ENCODE measurements at regions not wholly inside any gene's neighbourhood (a gene's known extent, or its start where the extent isn't known, plus 50 kb on each side); places are given as distances from the start of the nearest gene placed in this dataset.
"Not testable (repeated sequence)": the region's sequence is repeated elsewhere in the genome, so short reads cannot be mapped to it uniquely, and the experiment has no call there.

- no peaks in the 10 kb centered on the region for H3K9me3 Mint-ChIP-seq (ENCODE audit: low read depth)
- no peaks in the 10 kb centered on the region for H3K4me1 Mint-ChIP-seq (ENCODE audit: low read depth)
- no peak overlapping the region for H3K27ac Mint-ChIP-seq
Observed at GRCh38 chr2:44071454-44072046, 75.8 kb upstream of the LRPPRC start.

DNA sequence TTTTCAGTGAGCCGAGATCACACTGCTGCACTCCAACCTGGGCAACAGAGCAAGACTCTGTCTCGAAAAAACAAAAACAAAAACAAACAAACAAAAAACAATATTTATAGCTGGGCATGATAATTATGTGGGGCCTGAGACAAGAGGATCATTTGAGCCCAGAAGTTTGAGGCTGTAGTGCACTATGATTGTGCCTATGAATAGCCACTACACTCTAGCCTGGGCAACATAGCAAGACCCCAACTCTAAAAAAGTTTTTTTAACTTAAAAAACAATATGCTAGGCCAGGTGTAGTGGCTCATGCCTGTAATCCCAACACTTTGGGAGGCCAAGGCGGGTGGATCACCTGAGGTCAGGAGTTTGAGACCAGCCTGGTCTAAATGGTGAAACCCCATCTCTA, 77.9 kb upstream of the LRPPRC start:
- not testable (repeated sequence) for H3K4me1 Mint-ChIP-seq (ENCODE audit: low read depth); H3K9me3 Mint-ChIP-seq (ENCODE audit: low read depth); H3K36me3 Mint-ChIP-seq

More at GRCh38 chr2:44071454-44072046, 75.8 kb upstream of the LRPPRC start:
- Mint-ChIP-seq H3K27me3 (peaks cover 7% of the 10 kb centered on the region), H3K4me3 (no peak overlapping the region), H3K36me3 (peaks cover 2% of the 10 kb centered on the region)

DNA sequence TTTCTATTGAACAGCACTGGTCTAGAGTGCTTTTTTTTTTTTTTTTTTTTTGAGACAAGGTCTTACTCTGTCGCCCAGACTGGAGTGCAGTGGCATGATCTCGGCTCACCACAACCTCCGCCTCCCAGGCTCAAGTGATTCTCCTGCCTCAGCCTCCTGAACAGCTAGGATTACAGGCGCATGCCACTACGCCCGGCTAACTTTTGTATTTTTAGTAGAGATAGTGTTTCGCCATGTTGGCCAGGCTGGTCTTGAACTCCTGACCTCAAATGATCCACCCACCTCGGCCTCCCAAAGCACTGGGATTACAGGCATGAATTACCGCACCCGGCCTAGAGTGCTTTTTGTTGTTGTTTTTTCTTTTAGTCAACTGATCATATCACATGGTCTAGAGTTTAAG, 79.0 kb upstream of the LRPPRC start:
- H3K27ac Mint-ChIP-seq, result not testable (repeated sequence)

More for the DNA sequence above, 77.9 kb upstream of the LRPPRC start:
- H3K27me3 Mint-ChIP-seq, H3K27ac Mint-ChIP-seq, H3K4me3 Mint-ChIP-seq: not testable (repeated sequence)

GRCh38 chr2:44075541-44075940, 79.8 kb upstream of the LRPPRC start:
- H3K4me3 Mint-ChIP-seq, result no peak overlapping the region
- H3K27me3 Mint-ChIP-seq, result peaks cover 5% of the 10 kb centered on the region
- no peaks in the 10 kb centered on the region for H3K4me1 Mint-ChIP-seq (ENCODE audit: low read depth)
- H3K27ac Mint-ChIP-seq, result no peak overlapping the region
- H3K9me3 Mint-ChIP-seq (ENCODE audit: low read depth), result no peaks in the 10 kb centered on the region
- H3K36me3 Mint-ChIP-seq, result peaks cover 2% of the 10 kb centered on the region

More for the DNA sequence above, 79.0 kb upstream of the LRPPRC start:
- not testable (repeated sequence) for H3K9me3 Mint-ChIP-seq (ENCODE audit: low read depth); H3K4me3 Mint-ChIP-seq; H3K27me3 Mint-ChIP-seq; H3K4me1 Mint-ChIP-seq (ENCODE audit: low read depth); H3K36me3 Mint-ChIP-seq

DNA sequence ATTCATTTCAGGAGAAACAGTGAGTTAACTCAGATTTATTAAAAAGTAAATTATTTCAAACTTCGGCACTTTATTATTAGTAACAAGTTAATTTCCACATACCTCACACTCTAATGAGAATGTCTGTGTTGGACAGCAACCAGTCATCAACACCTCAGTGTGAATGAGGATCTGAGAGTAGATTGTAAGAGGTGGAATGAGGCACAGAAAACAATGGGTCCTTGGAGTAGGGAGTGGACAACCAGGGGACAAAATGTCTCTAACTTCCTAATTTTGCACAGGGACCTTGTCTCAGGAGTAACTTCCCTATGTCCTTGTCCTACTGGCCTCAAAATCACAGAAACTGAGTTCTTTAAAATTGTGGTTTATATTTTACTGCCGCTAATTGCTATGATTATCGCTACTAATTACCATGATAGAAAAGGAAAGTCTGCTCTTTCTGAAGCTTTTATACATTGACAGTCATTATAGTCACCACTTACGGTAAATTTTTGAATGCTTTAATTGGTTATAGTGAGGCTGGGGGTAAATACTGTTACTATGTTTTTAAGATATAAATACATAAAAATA, 82.2 kb upstream of the LRPPRC start:
- Mint-ChIP-seq H3K9me3 (ENCODE audit: low read depth) (no peaks in the 10 kb centered on the region), H3K4me3 (no peak overlapping the region), H3K36me3 (peaks cover 2% of the 10 kb centered on the region), H3K4me1 (ENCODE audit: low read depth) (peaks cover 6% of the 10 kb centered on the region), H3K27me3 (peaks cover 3% of the 10 kb centered on the region), H3K27ac (no peak overlapping the region)

GRCh38 chr2:44079686-44080085, 83.9 kb upstream of the LRPPRC start:
- peaks cover 6% of the 10 kb centered on the region for H3K4me1 Mint-ChIP-seq (ENCODE audit: low read depth)
- no peaks in the 10 kb centered on the region for H3K9me3 Mint-ChIP-seq (ENCODE audit: low read depth)
- H3K27ac Mint-ChIP-seq, result no peak overlapping the region
- H3K27me3 Mint-ChIP-seq, result peaks cover 3% of the 10 kb centered on the region
- peaks cover 2% of the 10 kb centered on the region for H3K36me3 Mint-ChIP-seq
- no peak overlapping the region for H3K4me3 Mint-ChIP-seq

- Mint-ChIP-seq H3K4me3 (no peak overlapping the region), H3K9me3 (ENCODE audit: low read depth) (no peaks in the 10 kb centered on the region), H3K27me3 (no peaks in the 10 kb centered on the region), H3K27ac (no peak overlapping the region), H3K4me1 (ENCODE audit: low read depth) (peaks cover 14% of the 10 kb centered on the region), H3K36me3 (no peaks in the 10 kb centered on the region)
Observed at GRCh38 chr2:44083054-44083453, 85.6 kb upstream of the PPM1B start.

DNA sequence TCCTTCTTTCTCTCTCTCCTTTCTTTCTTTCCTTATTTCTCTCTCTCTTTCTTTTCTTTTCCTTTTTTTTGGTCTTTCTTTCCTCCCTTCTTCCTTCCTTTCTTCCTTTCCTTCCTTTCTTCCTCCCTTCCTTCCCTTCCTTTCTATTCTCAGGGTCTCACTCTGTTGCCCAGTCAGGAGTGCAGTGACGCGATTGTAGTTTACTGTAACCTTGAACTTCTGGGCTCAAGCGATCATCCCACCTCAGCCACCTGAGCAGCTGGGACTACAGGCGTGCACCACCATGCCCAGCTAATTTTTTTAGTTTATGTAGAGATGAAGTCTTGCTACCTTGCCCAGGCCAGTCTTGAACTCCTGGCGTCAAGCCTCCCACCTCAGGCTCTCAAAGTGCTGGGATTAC, 83.8 kb upstream of the PPM1B start:
- Mint-ChIP-seq H3K4me3 (no peak overlapping the region), H3K9me3 (ENCODE audit: low read depth) (no peaks in the 10 kb centered on the region), H3K27ac (no peak overlapping the region), H3K27me3 (no peaks in the 10 kb centered on the region), H3K4me1 (ENCODE audit: low read depth) (peaks cover 14% of the 10 kb centered on the region), H3K36me3 (no peaks in the 10 kb centered on the region)

GRCh38 chr2:44086629-44087028, 82.0 kb upstream of the PPM1B start:
- no peak overlapping the region for H3K27ac Mint-ChIP-seq
- no peaks in the 10 kb centered on the region for H3K9me3 Mint-ChIP-seq (ENCODE audit: low read depth)
- H3K4me1 Mint-ChIP-seq (ENCODE audit: low read depth), result peaks cover 14% of the 10 kb centered on the region
- no peak overlapping the region for H3K4me3 Mint-ChIP-seq
- no peaks in the 10 kb centered on the region for H3K36me3 Mint-ChIP-seq
- H3K27me3 Mint-ChIP-seq, result no peaks in the 10 kb centered on the region

DNA sequence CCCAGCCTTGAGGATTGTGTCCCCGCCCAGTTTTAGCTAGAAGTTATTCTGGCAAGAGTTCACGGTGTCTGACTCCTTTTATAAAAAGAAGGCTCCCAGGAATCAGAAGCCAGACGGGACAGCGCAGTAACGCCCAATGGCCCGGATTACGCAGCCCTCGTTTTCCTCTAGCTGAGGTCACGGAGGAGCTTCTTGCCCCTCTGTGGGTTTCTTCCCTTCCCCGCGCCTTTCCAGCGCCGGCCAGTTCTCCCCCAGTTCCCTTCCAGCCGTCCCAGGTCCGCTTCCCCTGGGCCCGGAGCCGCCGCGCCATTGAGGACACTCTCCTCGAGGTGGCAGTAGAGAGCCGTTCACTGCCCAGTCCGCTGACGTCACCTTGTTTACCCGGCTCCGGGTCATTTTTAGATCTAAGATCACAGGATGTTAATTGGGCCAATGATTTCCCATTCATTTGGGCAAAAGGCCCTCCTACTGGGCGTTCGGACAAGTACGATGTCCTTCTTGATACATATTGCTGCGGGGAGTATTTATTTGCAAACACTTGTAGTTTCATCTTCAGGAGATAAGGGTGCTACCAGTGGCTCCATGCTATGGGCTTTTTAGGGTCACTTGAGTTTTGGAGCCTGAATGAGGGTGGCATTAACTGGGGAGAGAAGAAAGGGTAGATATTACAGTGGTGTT, 81.5 kb upstream of the PPM1B start:
- Mint-ChIP-seq H3K36me3 (no peaks in the 10 kb centered on the region), H3K9me3 (ENCODE audit: low read depth) (no peaks in the 10 kb centered on the region), H3K27ac (peak overlapping the region; percentile 84), H3K4me3 (peak overlapping the region; percentile 92), H3K4me1 (ENCODE audit: low read depth) (peaks cover 10% of the 10 kb centered on the region), H3K27me3 (no peaks in the 10 kb centered on the region)

GRCh38 chr2:44087714-44088092, 81.0 kb upstream of the PPM1B start:
- H3K36me3 Mint-ChIP-seq, result no peaks in the 10 kb centered on the region
- peak overlapping the region; percentile 92 for H3K4me3 Mint-ChIP-seq
- no peaks in the 10 kb centered on the region for H3K9me3 Mint-ChIP-seq (ENCODE audit: low read depth)
- peak overlapping the region; percentile 84 for H3K27ac Mint-ChIP-seq
- peaks cover 10% of the 10 kb centered on the region for H3K4me1 Mint-ChIP-seq (ENCODE audit: low read depth)
- no peaks in the 10 kb centered on the region for H3K27me3 Mint-ChIP-seq

- not testable (repeated sequence) for H3K36me3 Mint-ChIP-seq; H3K27me3 Mint-ChIP-seq; H3K4me1 Mint-ChIP-seq (ENCODE audit: low read depth); H3K4me3 Mint-ChIP-seq; H3K9me3 Mint-ChIP-seq (ENCODE audit: low read depth); H3K27ac Mint-ChIP-seq
Observed at GRCh38 chr2:44092519-44092918, 76.2 kb upstream of the PPM1B start.

- H3K27me3 Mint-ChIP-seq, result no peaks in the 10 kb centered on the region
- H3K9me3 Mint-ChIP-seq (ENCODE audit: low read depth), result no peaks in the 10 kb centered on the region
- H3K4me1 Mint-ChIP-seq (ENCODE audit: low read depth), result peaks cover 2% of the 10 kb centered on the region
- no peaks in the 10 kb centered on the region for H3K36me3 Mint-ChIP-seq
- no peak overlapping the region for H3K4me3 Mint-ChIP-seq
- H3K27ac Mint-ChIP-seq, result no peak overlapping the region
Observed at GRCh38 chr2:44093970-44094369, 74.7 kb upstream of the PPM1B start.

DNA sequence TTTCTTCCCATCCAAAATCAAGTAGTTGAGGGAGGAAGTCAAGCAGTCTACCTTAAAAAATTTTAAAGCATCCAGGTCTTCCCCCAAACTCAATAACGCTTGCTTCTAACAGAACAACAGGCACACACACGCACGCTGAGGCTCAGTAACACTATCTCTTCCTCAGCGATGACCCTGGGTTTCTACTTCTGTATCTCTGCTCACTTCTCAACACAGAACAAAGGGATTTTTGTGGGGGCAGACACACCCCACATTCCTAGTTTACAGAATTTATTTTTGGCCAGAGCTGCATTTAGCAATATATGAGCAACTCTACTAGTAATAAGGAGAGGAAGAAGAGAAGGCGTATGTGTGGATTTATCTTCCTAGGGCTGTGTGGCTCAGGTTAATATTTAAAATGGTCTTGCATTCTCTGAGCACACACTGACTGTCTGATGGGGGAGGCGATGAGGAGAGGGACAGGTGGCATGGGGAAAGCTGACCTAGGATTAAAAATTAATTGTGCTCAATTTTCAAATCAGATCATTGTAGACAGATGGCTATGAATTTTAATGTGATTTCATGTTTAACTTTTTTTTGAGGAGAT, 71.3 kb upstream of the PPM1B start:
- H3K9me3 Mint-ChIP-seq (ENCODE audit: low read depth), result no peaks in the 10 kb centered on the region
- peaks cover 3% of the 10 kb centered on the region for H3K4me1 Mint-ChIP-seq (ENCODE audit: low read depth)
- no peak overlapping the region for H3K4me3 Mint-ChIP-seq
- no peak overlapping the region for H3K27ac Mint-ChIP-seq
- no peaks in the 10 kb centered on the region for H3K36me3 Mint-ChIP-seq
- H3K27me3 Mint-ChIP-seq, result no peaks in the 10 kb centered on the region

DNA sequence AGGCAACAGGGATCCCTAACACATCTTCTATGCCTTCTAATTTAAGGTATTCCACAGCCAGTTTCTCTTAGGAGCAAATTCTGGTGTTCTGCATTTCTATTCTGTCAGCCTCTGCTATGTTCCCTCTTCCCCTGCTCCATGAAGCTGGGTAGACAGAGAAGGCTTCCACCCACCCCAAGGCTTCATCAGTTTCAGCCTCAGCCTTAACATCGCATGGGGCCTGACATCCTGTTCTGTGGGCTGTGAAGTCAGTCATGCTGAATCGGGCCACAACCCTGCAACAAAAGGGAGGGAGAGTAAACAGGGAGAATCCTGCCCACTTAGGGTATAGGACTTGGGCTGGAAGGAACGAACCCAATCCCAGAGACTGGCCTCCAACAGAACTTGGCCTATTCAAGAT, 70.6 kb upstream of the PPM1B start:
- H3K4me1 Mint-ChIP-seq (ENCODE audit: low read depth), result peaks cover 3% of the 10 kb centered on the region
- H3K36me3 Mint-ChIP-seq, result no peaks in the 10 kb centered on the region
- H3K9me3 Mint-ChIP-seq (ENCODE audit: low read depth), result no peaks in the 10 kb centered on the region
- no peak overlapping the region for H3K4me3 Mint-ChIP-seq
- no peaks in the 10 kb centered on the region for H3K27me3 Mint-ChIP-seq
- no peak overlapping the region for H3K27ac Mint-ChIP-seq

Data from activated naive CD8-positive, alpha-beta T cell (primary cell).